NCI-H2107 (cell line): ENCODE measurements at regions not wholly inside any gene's neighbourhood (a gene's known extent, or its start where the extent isn't known, plus 50 kb on each side); places are given as distances from the start of the nearest gene placed in this dataset.

Source experiments
- DNase-seq: peaks from one replicate; lab custom pipeline; 2025; lab: John Stamatoyannopoulos, UW

DNA sequence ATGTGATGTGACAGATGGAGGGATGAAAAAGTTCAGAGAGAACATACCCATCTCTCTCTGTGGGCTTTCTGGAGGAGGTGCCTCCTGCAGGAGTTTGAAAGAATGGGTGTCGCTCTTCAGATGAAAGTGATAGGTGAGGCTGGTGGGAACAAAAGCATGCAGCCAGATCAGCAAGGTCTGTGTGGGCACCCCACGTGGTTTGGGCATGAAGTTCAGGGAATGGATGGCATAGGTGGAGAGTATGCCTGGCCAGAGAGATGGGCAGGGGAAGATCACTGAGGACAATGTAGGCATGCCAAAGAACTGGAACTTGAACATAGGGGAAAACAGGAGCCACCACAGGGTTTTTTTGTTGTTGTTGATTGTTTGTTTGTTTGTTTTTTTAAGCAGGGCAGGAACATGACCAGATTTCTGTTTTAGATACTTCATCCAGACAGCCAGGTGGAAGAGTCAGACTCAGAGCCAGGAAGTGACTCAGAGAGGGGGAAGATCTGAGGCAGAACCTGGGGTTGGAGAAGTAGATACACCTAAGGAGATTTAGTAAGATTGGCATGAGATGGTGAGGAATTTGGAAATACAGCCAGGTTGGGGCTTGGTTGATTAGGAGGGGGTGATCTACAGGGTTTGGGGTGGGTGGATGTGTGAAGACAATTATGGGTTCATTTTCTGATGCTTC, 64.8 kb upstream of the CLSTN2 start:
- DNase-seq, result no peak

- DNase-seq, result no peak
Measured at GRCh38 chr3:139868773-139869172, 66.2 kb upstream of the CLSTN2 start.

GRCh38 chr3:139848660-139849059, 86.3 kb upstream of the CLSTN2 start:
- DNase-seq, result no peak

DNA sequence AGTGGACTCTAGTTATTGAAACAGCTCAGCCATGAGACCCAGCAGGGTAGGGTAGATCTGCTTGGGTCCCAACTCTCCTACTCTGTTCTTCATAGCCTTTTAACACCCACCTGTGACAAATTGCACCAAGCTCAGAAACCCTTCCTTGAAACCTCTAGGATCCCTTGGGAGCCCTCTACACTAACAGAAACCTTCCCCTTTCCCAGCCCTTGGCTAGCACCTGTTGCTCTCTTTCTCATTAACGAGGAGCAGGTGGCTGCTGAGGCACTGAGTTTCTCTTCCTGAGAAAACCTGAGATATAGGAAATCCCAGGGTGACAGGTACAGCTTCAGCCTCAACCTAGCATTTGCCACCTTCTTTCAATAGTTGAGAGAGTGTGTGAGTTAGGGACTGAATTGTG, 88.3 kb upstream of the CLSTN2 start:
- DNase-seq, result peak; percentile 95

DNA sequence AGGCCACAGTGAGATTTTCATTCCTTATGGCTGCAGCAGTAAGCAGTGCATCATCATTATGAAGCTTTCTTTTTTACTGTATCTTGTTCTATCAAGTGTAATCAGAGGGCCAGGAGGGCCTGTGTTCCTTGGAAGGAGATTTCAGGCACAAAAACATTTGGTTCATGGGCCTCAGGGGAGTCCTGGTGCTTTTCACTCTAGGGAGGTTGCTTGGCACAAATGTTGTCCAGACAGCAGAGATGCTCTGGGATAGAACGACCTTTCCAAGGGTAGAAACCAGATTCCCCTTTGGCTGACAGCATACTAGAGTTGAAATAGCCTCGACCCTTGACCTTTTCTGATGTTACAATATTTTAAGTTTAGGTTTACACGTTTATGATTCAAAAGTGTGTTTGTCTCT, 95.3 kb upstream of the CLSTN2 start:
- no peak for DNase-seq

GRCh38 chr3:139839014-139839413, 96.0 kb upstream of the CLSTN2 start:
- DNase-seq, result no peak

DNA sequence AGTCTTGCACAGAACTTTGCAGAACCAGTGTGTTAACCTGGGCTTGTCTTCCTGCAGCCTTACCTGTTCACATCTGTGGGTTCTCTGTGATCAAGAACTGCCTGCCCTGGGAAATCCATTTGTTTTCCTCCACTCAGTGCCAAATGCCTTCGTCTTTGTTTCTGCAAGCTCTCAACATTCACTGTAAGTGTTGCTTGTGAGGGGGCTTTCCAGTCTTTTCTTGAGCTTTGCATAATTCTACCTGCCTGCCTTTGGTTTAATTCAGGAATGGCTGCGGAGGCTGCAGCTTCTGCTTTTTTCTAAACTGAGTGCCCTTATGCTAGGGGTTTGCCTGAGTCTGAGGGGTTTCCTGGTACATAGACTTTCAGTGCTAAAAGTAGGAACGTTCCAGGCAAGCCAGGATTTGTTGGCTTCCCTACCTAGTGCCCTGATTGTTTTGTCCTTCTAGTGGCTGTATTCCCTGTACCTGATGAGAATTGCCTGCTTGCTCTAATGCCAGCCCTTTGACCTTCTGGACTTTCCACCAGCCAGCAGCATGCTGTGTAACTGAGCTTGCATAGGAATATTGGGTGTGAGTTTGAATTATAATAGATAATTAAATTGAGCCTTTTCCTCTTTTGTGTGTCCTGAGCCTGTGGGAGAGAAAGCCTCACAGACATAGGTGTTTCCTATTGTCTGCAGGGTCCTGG, 96.6 kb upstream of the CLSTN2 start:
- DNase-seq, result no peak

GRCh38 chr3:139836698-139837464, 98.1 kb upstream of the CLSTN2 start:
- no peak for DNase-seq

DNA sequence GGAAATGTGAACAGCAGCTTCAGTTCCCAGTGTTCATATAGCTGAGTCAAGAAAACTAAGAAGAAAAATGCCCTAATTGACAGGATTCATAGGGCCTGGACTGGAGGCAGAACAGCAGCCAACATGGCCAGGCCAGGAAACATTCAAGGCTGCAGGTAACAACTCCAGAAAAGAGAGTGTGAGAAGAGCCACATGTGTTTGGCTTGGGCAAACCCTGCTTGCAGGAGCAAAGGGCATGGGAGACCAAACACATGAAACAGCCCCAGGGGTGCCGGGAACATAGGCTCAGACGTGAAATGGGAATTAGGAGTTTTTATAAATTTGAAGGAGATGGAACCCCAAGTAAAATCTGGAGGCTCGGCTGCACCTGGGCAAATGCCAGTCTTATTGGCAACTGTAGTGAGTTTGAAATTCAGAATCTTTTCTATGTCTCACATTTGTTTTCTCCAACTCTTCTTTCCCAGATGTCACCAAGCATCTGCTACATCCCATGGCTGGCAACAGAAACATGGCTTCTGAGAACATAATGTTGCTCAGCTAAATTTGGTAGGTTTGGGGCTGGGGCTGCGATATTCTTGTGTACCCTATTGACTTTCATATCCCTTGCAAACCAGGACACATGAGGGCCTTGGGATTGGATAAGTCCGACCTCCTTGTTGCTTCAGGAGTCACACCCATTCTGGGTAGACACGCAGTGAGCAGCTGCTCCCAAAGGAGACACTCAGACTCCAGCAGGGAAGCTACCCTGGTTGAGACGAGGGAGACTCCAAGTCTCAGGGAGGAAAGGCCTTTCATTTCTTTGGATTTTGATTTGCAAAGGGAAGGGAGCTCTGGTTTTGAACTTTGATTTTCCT, 98.9 kb upstream of the CLSTN2 start:
- no peak for DNase-seq

DNA sequence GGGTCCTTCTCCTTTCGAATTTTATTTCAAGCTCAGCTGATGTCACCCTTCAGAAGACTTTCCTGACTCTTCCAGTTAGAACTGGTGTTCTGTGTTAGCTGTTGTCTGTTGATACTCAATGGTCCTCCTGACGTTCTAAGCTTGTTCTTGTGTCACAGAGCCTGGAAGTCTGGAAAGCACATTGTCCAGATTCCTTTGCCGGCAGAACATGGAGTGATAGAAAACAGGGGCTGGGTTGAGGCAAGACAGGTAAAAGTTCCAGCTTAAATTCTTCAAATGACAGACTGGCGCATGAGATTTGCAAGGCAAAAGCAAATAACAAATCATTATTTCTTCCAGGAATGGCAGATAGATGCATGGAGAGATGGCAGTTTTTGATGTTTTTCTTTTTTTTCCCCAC, 102.0 kb upstream of the CLSTN2 start:
- DNase-seq, result no peak

DNA sequence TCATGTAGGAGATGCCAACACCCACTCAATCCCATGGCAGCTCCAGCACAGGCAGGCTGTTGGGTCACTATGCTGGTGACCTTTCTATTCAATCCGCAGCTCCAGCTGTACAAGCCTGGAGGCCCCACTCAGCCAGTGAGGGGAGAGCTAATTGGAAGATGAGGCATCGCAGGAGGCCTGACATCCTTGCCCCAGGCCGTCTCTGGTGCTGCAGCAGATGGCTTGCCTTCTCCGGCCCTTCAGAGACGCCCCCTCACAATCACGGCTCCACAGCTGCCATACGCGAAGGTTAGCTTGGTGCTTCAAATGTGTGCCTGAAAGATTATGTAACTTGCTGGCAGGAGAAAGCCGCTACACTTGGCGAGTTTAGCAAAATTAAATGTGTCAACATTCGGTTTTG, 104.2 kb upstream of the CLSTN2 start:
- DNase-seq, result no peak

DNA sequence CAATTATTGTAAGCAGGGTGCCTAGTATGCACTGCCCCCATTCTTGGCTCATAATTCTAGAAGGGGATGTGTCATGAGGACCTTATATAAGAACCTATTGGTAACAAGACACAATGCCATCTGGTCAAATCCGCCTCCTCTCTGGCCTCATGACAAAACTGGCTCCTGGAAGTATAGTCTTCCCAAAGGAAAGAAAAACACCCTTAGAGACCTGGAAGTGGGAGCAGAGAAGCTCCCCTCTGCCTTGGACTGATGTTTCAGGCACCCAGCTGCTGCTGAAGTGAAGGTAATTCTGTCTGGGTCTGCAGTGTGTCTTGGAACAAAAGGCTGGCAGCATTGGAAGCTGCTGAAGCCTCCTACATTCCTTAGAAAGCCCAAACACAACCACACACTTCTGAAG, 107.2 kb upstream of the CLSTN2 start:
- DNase-seq, result no peak

DNA sequence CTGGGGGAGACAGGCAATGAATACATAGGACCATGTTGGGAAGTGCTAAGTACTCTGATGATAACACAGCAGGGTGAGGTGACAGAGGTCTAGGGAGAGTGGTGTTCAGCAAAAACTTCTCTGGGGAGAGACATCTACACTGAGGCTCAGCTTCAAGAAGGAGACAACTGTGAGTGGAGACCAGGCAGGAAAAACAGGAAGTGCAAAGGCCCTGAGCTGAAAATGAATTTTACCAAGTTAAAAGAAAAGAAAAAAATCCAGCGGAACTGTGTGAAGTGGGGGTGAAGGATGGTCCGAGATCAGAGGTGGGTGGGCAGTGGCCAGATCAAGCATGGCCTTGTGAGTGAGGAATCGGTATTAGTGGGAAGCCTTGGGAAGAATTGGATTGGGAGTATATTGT, 110.1 kb upstream of the CLSTN2 start:
- DNase-seq, result no peak

DNA sequence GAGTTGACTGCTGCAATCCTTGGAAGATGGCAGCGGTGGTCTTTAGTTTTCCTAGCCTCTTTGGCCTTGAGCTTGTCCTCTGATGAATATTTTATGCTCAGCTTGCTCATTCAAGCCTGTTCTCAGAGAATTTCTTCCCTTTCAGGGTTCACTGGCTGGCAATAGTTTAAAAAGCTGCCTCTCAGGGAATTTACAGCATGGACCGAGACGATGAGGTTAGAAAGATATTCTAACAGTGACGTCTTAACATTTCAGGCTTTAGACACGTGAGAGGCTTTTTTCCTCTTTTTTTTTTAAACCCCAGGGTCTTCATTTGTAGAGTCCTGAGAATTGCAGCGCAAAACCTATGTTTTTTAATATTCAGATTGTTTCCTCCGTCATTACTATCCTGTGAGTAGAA, 120.3 kb upstream of the CLSTN2 start:
- no peak for DNase-seq

GRCh38 chr3:139811331-139811730, 123.7 kb upstream of the CLSTN2 start:
- no peak for DNase-seq

DNA sequence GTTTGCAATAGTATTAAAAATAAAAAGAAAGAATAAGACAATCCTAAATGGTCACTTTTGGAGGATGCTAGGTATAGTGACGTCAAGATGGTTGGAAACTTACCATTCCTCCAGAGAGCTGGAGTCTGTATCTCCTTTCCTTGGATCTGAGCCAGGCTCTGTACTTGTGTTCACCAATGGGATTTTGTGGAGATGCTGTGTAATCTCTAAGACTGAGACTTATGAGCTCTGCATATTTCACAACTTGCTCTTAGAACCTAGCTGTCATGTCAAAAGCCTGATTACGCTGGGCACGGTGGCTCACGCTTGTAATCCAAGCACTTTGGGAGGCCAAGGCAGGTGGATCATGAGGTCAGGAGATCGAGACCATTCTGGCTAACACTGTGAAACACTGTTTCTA, 126.8 kb upstream of the CLSTN2 start:
- DNase-seq, result no peak

- DNase-seq, result no peak
Measured at GRCh38 chr3:139803294-139803693, 125.5 kb upstream of the NMNAT3 start.

GRCh38 chr3:139797724-139798343, 120.1 kb upstream of the NMNAT3 start:
- no peak for DNase-seq

DNA sequence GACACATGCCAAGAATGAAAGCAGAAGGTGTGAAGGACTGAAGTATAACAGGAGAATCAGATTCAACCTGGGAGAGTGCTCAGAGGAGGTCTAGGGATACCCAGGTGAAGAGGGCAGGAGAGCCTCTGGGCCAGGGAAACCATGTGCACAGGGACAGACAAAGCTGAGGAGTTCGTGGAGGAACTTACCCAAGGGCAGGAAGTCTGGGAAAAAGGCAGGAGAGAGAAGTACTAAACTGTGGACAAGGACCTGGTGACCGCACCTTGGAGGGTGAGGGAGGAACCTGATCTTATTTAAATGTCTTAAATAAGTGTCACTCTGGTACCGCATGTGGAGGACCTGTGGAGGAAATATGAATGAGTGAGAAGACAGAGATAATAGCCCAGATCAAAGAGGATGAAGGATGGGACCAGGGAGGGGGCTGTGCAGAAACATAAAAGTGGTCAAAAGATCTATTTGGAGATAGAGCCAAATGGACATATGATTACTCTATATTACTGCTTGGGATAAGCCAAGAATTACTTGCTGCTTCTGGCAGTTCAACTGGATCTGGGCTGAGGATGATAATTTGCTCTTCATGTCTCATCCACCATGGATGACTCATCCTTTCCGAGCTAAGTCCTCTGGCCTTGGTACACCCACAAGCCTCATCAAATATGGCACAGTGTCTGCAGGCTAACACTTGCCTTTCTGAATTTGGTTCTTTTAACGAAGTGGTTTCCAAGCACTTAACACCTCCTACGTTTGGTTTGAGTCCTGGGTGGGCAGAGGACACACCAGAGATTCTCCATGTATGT, 116.9 kb upstream of the NMNAT3 start:
- DNase-seq, result no peak

DNA sequence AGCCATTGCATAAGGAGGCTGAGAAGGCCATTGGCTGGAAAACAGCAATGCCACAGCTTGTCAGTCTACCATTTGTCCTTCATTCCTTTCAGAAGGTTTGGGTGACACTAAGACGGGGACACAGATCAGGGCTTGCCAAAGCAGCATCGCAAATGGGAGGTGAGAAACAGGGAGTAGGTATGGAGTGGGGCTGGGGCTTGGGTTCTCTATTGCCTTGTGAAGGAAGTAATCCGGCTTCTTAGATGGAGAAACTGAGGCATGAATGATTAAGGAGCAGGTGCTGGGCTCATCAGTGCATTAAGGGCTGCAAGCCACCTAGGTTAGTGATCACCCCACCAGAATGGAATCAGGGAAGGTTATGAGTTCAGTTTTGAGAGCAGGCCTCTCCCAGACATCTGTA, 115.6 kb upstream of the NMNAT3 start:
- DNase-seq, result no peak

DNA sequence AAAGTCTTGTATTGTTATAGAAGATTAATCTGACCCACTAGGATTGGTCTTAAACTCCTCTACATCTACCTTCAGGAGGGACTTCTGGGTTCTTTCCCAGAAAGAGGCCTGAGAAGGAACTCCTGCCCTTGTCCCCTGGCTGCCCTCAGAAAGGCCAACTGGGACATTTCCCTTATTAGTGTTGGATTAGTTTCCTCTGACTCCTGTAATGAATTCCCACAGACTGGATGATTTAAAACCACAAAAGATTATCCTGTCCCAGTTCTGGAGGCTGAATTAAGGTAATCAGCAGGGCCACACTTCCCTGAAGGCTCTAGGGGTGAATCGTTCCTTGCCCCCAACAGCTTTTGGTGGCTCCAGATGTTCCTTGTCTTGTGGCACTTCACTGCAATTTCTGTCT, 102.8 kb upstream of the NMNAT3 start:
- no peak for DNase-seq
